ENCODE measurements at regions not wholly inside any gene's neighbourhood (a gene's known extent, or its start where the extent isn't known, plus 50 kb on each side); places are given as distances from the start of the nearest gene placed in this dataset.

- H3K27me3 Mint-ChIP-seq (ENCODE audit: unreplicated experiment) = peaks cover 6% of the 10 kb centered on the region
Measured at GRCh38 chr10:30786906-30787305, 157.4 kb upstream of the LYZL2 start.

GRCh38 chr10:30786131-30786530, 156.6 kb upstream of the LYZL2 start:
- Mint-ChIP-seq H3K27ac (ENCODE audit: unreplicated experiment) (no peak overlapping the region), H3K4me1 (ENCODE audit: unreplicated experiment) (peaks cover 23% of the 10 kb centered on the region)
- TF ChIP-seq CTCF (IDR thresholded peaks at IDR 0.05; ENCODE audit: unreplicated experiment) = no peak

More at GRCh38 chr10:30786906-30787305, 157.4 kb upstream of the LYZL2 start:
- no peak for TF ChIP-seq CTCF (IDR thresholded peaks at IDR 0.05; ENCODE audit: unreplicated experiment)
- H3K4me3 Mint-ChIP-seq (ENCODE audit: unreplicated experiment) = no peak overlapping the region
- no peak for DNase-seq (ENCODE audit: low spot score)
- no peak overlapping the region for H3K27ac Mint-ChIP-seq (ENCODE audit: unreplicated experiment)
- H3K36me3 Mint-ChIP-seq (ENCODE audit: low read depth, unreplicated experiment) = no peaks in the 10 kb centered on the region
- H3K9me3 Mint-ChIP-seq (ENCODE audit: unreplicated experiment) = no peaks in the 10 kb centered on the region
- H3K4me1 Mint-ChIP-seq (ENCODE audit: unreplicated experiment) = peaks cover 28% of the 10 kb centered on the region

GRCh38 chr10:30784897-30785605, 155.5 kb upstream of the LYZL2 start:
- H3K4me1 Mint-ChIP-seq (ENCODE audit: unreplicated experiment) = peaks cover 22% of the 10 kb centered on the region
- no peak overlapping the region for H3K27ac Mint-ChIP-seq (ENCODE audit: unreplicated experiment)
- peak; percentile 70 for DNase-seq (ENCODE audit: low spot score)
- H3K9me3 Mint-ChIP-seq (ENCODE audit: unreplicated experiment) = no peaks in the 10 kb centered on the region
- peak overlapping the region; percentile 83 for H3K4me3 Mint-ChIP-seq (ENCODE audit: unreplicated experiment)
- TF ChIP-seq CTCF (IDR thresholded peaks at IDR 0.05; ENCODE audit: unreplicated experiment) = no peak
- H3K27me3 Mint-ChIP-seq (ENCODE audit: unreplicated experiment) = peaks cover 6% of the 10 kb centered on the region
- no peaks in the 10 kb centered on the region for H3K36me3 Mint-ChIP-seq (ENCODE audit: low read depth, unreplicated experiment)

More at GRCh38 chr10:30786131-30786530, 156.6 kb upstream of the LYZL2 start:
- DNase-seq (ENCODE audit: low spot score) = no peak
- no peaks in the 10 kb centered on the region for H3K9me3 Mint-ChIP-seq (ENCODE audit: unreplicated experiment)
- H3K27me3 Mint-ChIP-seq (ENCODE audit: unreplicated experiment) = peaks cover 6% of the 10 kb centered on the region
- peak overlapping the region; percentile 2 for H3K4me3 Mint-ChIP-seq (ENCODE audit: unreplicated experiment)
- H3K36me3 Mint-ChIP-seq (ENCODE audit: low read depth, unreplicated experiment) = no peaks in the 10 kb centered on the region

- Mint-ChIP-seq H3K36me3 (ENCODE audit: low read depth, unreplicated experiment) (no peaks in the 10 kb centered on the region), H3K4me1 (ENCODE audit: unreplicated experiment) (peaks cover 26% of the 10 kb centered on the region), H3K27me3 (ENCODE audit: unreplicated experiment) (peaks cover 6% of the 10 kb centered on the region), H3K27ac (ENCODE audit: unreplicated experiment) (no peak overlapping the region), H3K9me3 (ENCODE audit: unreplicated experiment) (no peaks in the 10 kb centered on the region), H3K4me3 (ENCODE audit: unreplicated experiment) (peak overlapping the region; percentile 83)
- no peak for DNase-seq (ENCODE audit: low spot score)
- TF ChIP-seq CTCF (IDR thresholded peaks at IDR 0.05; ENCODE audit: unreplicated experiment) = no peak
Measured at GRCh38 chr10:30784524-30784896, 155.0 kb upstream of the LYZL2 start.

- peak overlapping the region; percentile 22 for H3K27ac Mint-ChIP-seq (ENCODE audit: unreplicated experiment)
- peak overlapping the region; percentile 83 for H3K4me3 Mint-ChIP-seq (ENCODE audit: unreplicated experiment)
- H3K4me1 Mint-ChIP-seq (ENCODE audit: unreplicated experiment) = peaks cover 26% of the 10 kb centered on the region
- no peaks in the 10 kb centered on the region for H3K9me3 Mint-ChIP-seq (ENCODE audit: unreplicated experiment)
- peak; percentile 95 for DNase-seq (ENCODE audit: low spot score)
- peaks cover 7% of the 10 kb centered on the region for H3K27me3 Mint-ChIP-seq (ENCODE audit: unreplicated experiment)
- TF ChIP-seq CTCF (IDR thresholded peaks at IDR 0.05; ENCODE audit: unreplicated experiment) = peak; percentile 73
- no peaks in the 10 kb centered on the region for H3K36me3 Mint-ChIP-seq (ENCODE audit: low read depth, unreplicated experiment)
Measured at GRCh38 chr10:30783939-30784501, 154.5 kb upstream of the LYZL2 start.

All from endothelial cell (in vitro differentiated cells).